Kidney epithelial cell (primary cell): ENCODE measurements at regions not wholly inside any gene's neighbourhood (a gene's known extent, or its start where the extent isn't known, plus 50 kb on each side); places are given as distances from the start of the nearest gene placed in this dataset.

Experiments used
- DNase-seq: peaks from one replicate; pipeline ENCODE4 v3.0.0-alpha.2; 2010; ENCODE audit warnings: low read depth
- H3K27me3 ChIP-seq: 2 replicates; pipeline ENCODE4 v1.6.0; 2011; ENCODE audit warnings: low read length; ENCODE audit not compliant: control insufficient read depth, insufficient read depth
- H3K36me3 ChIP-seq: 2 replicates; pipeline ENCODE4 v1.5.1; 2011; ENCODE audit warnings: low read length; ENCODE audit not compliant: control insufficient read depth, insufficient read depth
- H3K4me3 ChIP-seq: 2 replicates; pipeline ENCODE4 v1.5.1; 2011; ENCODE audit warnings: low read depth, mild to moderate bottlenecking, control low read depth, low read length
- TF ChIP-seq, protein P1 (sequence below): IDR thresholded peaks from 2 replicates; pipeline ENCODE4 v1.5.1; 2011; ENCODE audit warnings: mild to moderate bottlenecking, moderate library complexity, low read length, control low read depth, inconsistent platforms; ENCODE audit not compliant: insufficient read depth, poor library complexity, severe bottlenecking

DNA sequence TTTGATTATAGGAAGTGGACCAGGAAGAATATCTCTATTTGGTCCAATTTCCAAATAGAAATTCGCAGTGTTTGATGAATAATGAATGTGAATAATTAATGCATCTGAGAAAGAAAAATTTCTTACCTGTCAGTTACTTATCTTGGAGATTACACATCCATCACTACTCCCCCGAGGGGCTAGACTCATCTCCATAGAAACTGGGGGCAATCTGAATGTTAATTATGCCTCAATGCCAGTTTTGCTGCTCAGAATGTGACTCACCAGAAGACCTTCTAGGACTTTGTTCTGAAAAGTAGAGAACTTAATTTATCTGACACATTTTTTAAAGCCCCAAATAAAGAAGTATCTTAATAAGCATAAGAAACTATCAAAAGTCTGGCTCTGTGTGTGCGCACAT lies 233.4 kb upstream of the NR4A3 start:
- Histone ChIP-seq H3K27me3 (no peaks in the 10 kb centered on the region), H3K36me3 (no peaks in the 10 kb centered on the region), H3K4me3 (no peak overlapping the region)
- no peak for DNase-seq
- TF ChIP-seq, protein P1, sequence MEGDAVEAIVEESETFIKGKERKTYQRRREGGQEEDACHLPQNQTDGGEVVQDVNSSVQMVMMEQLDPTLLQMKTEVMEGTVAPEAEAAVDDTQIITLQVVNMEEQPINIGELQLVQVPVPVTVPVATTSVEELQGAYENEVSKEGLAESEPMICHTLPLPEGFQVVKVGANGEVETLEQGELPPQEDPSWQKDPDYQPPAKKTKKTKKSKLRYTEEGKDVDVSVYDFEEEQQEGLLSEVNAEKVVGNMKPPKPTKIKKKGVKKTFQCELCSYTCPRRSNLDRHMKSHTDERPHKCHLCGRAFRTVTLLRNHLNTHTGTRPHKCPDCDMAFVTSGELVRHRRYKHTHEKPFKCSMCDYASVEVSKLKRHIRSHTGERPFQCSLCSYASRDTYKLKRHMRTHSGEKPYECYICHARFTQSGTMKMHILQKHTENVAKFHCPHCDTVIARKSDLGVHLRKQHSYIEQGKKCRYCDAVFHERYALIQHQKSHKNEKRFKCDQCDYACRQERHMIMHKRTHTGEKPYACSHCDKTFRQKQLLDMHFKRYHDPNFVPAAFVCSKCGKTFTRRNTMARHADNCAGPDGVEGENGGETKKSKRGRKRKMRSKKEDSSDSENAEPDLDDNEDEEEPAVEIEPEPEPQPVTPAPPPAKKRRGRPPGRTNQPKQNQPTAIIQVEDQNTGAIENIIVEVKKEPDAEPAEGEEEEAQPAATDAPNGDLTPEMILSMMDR: no peak

DNA sequence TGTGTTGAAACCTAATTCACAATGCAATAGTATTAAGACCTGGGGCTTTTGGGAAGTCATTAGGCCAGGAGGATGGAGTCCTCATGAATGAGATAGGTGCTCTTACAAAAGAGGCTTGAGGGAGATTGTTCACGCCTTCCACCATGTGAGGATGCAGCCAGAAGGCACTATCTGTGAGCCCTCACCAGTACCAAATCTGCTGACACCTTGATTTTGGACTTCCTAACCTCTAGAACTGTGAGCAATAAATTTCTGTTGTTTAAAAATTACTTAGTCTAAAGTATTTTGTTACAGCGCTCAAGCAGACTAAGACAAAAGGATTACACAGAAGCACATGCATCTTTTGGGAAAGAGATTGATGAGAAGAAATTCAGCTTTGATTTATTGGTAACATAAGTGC lies 232.9 kb upstream of the NR4A3 start:
- H3K4me3 ChIP-seq: no peak overlapping the region
- DNase-seq: no peak
- TF ChIP-seq, protein P1: no peak
- no peaks in the 10 kb centered on the region for H3K36me3 ChIP-seq
- no peaks in the 10 kb centered on the region for H3K27me3 ChIP-seq

DNA sequence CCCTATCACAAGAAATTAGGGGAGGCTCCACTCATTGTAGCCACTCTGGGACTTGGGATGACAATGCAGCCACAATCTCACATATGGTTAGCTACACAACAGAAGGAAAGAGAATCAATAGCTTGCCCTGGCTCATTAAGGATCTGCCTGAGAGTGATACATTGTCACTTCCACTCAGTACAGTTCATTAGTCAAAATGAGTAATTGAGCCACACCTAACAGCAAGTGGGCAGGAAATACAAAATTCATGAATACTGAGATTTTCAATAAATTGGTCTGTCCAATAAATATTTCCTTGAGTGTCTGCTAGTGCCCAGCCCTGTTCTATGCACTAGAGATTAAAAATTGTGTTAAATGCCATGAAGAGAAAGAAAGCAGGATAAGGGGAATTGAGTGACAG lies 231.3 kb upstream of the NR4A3 start:
- Histone ChIP-seq H3K36me3 (no peaks in the 10 kb centered on the region), H3K27me3 (no peaks in the 10 kb centered on the region), H3K4me3 (no peak overlapping the region)
- no peak for DNase-seq
- TF ChIP-seq, protein P1: no peak

DNA sequence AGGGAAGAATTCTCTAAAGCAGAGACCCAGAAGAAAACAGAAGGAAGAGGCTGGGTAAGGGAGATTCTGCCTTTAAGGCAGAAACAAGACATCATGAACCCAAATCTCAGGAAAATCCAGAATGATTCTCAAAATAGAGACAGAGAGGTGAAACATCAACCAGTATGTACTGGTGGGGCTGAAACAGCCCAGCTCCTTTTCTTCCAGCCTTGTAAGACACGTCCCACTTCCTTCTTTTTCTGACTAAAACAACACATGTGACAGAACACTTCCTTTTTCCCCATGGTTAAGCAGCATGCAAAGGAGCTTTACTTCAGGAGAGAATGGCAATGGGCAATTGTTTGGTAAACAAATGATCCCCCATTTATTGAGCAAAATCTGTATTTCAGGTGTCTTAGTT lies 230.8 kb upstream of the NR4A3 start:
- DNase-seq: no peak

DNA sequence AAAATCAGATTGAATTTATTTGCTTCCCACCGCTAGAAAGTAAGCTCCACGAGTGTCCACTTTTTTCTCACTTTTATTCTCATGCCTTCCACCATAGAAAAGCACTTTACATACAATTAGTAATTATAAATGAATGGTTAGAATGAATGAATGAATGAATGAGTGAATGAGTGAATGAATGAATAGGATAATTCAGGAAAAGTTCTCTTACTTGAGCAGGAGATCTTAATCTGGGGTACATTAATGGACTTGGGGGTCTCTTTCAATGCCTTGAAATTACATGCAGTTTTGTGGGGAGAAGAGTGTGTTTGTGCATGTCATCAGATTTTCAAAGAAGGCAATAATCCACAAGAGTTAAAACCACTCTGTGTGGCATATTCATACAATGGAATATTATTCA lies 229.9 kb upstream of the NR4A3 start:
- TF ChIP-seq, protein P1: no peak
- DNase-seq: no peak
- no peaks in the 10 kb centered on the region for H3K36me3 ChIP-seq
- H3K4me3 ChIP-seq: no peak overlapping the region
- H3K27me3 ChIP-seq: no peaks in the 10 kb centered on the region

More for the DNA sequence above, 230.8 kb upstream of the NR4A3 start:
- Histone ChIP-seq H3K4me3 (no peak overlapping the region), H3K36me3 (no peaks in the 10 kb centered on the region), H3K27me3 (no peaks in the 10 kb centered on the region)
- TF ChIP-seq, protein P1: no peak

DNA sequence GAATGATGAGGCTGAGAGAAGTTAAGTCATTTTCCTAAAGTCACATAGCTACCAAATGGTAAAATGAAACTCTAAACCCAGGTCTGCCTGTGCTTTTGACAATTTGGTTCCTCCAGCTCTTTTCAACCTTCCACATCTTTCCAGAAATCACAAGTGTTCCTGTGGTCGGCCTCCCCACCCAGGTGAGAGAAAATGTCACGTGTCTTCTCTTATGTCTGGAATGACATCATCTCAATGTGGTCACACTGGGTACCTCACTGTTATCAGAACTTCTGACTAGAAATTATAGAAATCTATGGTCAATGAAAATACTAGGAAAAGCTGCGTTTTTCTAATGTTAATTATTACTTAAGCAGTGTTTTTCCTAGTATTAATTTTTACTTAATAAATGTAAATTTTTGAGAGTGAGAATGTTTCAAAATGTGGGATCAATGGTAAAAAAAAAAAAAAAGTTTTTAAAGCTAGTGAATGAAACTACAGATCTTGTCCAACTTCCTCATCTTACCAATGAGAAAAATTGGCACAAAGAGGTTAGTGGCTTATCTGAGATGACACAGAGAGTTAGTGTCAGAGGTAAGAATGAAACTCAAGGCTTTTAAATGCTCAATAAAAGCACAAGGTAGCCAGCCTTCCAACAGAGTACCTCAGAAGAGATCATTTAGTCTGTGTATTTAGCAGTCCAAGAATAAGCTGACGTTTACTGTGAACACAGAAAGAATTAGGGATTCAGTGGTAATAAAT lies 228.7 kb upstream of the NR4A3 start:
- Histone ChIP-seq H3K27me3 (no peaks in the 10 kb centered on the region), H3K4me3 (no peak overlapping the region), H3K36me3 (no peaks in the 10 kb centered on the region)
- TF ChIP-seq, protein P1: no peak
- DNase-seq: no peak
